B cell (primary cell): ENCODE measurements at regions not wholly inside any gene's neighbourhood (a gene's known extent, or its start where the extent isn't known, plus 50 kb on each side); places are given as distances from the start of the nearest gene placed in this dataset.

Experiments
- ATAC-seq: fragments of 200-7000 bp; cut with Tn5 transposase; one replicate; pipeline ENCODE4 v1.10.0; 2021; ENCODE audit warnings: low read depth, mild to moderate bottlenecking, moderate number of reproducible peaks, moderate library complexity
- CTCF ChIA-PET: fragments of 350-600 bp; sonication (Branson Sonifier 250); formaldehyde crosslinking; loops from one replicate; lab custom pipeline; 2021; ENCODE audit warnings: antibody characterized with exemption, inconsistent platforms; lab: Charles Lee
- POLR2A ChIA-PET: fragments of 350-600 bp; sonication (Branson Sonifier 250); formaldehyde crosslinking; loops from one replicate; lab custom pipeline; 2021; ENCODE audit warnings: antibody characterized with exemption; lab: Charles Lee
- DNase-seq: peaks from one replicate; pipeline ENCODE4 v3.0.0; 2013
- H2AFZ ChIP-seq: 2 replicates; pipeline ENCODE4 v1.6.1; 2012; ENCODE audit warnings: mild to moderate bottlenecking, low read depth, low read length; ENCODE audit not compliant: insufficient read depth, poor library complexity, severe bottlenecking
- H3K27ac ChIP-seq, 2 donors: 1 replicate in 1 of 2; 2 replicates in 1 of 2; pipeline ENCODE4 v1.5.1; 2012 to 2013; ENCODE audit warnings: low read length in 2 of 2, mild to moderate bottlenecking in 2 of 2, moderate library complexity in 1 of 2
- H3K27me3 ChIP-seq, 4 experiments: fragments of 200-600 bp in 1 of 4; sonication (generic) in 1 of 4; replicated peaks in 1 of 4; 1 replicate in 2 of 4; 2 replicates in 2 of 4; pipeline versions ENCODE4 v1.6.1 to v1.7.0; 2013 to 2016; ENCODE audit warnings: low read length in 3 of 4, mild to moderate bottlenecking in 2 of 4, mixed read lengths in 1 of 4, moderate library complexity in 1 of 4; ENCODE audit not compliant: insufficient read depth in 4 of 4, control insufficient read depth in 3 of 4; ENCODE audit errors: control extremely low read depth in 1 of 4
- H3K36me3 ChIP-seq, 2 experiments: replicated peaks in 1 of 2; 1 replicate in 1 of 2; 2 replicates in 1 of 2; pipeline versions ENCODE4 v1.6.1 to v1.7.1; 2013; ENCODE audit warnings: low read length in 1 of 2; ENCODE audit not compliant: insufficient read depth in 2 of 2, control insufficient read depth in 1 of 2; ENCODE audit errors: control extremely low read depth in 1 of 2, extremely low read depth in 1 of 2
- H3K4me1 ChIP-seq, 2 donors: fragments of 200-600 bp in 1 of 2; sonication (generic) in 1 of 2; 1 replicate in 1 of 2; 2 replicates in 1 of 2; pipeline versions ENCODE4 v1.5.1 to v1.6.1; 2013 to 2017; ENCODE audit warnings: low read length in 2 of 2; ENCODE audit not compliant: control insufficient read depth in 2 of 2, insufficient read depth in 2 of 2
- H3K4me2 ChIP-seq: replicated peaks from 2 replicates; pipeline ENCODE3; 2012; ENCODE audit warnings: mild to moderate bottlenecking, low read depth, low read length; ENCODE audit not compliant: poor library complexity, severe bottlenecking
- H3K4me3 ChIP-seq, 5 experiments: fragments of 200-600 bp in 1 of 5; sonication (generic) in 1 of 5; 1 replicate in 3 of 5; 2 replicates in 2 of 5; pipeline versions ENCODE4 v1.5.1 to v1.7.0; 2011 to 2016; ENCODE audit warnings: low read length in 4 of 5, mild to moderate bottlenecking in 4 of 5, low read depth in 2 of 5, control low read depth in 1 of 5, moderate library complexity in 1 of 5; ENCODE audit not compliant: insufficient read depth in 1 of 5; ENCODE audit errors: control extremely low read depth in 1 of 5, extremely low read depth in 1 of 5
- H3K79me2 ChIP-seq: fragments of 200-600 bp; sonication (generic); one replicate; pipeline ENCODE4 v1.6.0; 2016; ENCODE audit warnings: low read length; ENCODE audit not compliant: control insufficient read depth, insufficient read depth
- H3K9ac ChIP-seq: fragments of 200-600 bp; sonication (generic); 2 replicates; pipeline ENCODE4 v1.6.1; 2017; ENCODE audit warnings: mild to moderate bottlenecking, low read length, moderate library complexity
- H3K9me3 ChIP-seq, 3 donors: one replicate each; pipeline versions ENCODE4 v1.6.1 to v1.7.1; 2013; ENCODE audit warnings: low read length in 2 of 3; ENCODE audit not compliant: control insufficient read depth in 2 of 3, insufficient read depth in 1 of 3; ENCODE audit errors: control extremely low read depth in 1 of 3
- H4K20me1 ChIP-seq: 2 replicates; pipeline ENCODE4 v1.6.0; 2012; ENCODE audit warnings: mild to moderate bottlenecking, low read length; ENCODE audit not compliant: insufficient read depth, control insufficient read depth, poor library complexity, severe bottlenecking
- H3K27ac Mint-ChIP-seq: one replicate; pipeline ENCODE4 v1.8.0; 2021; ENCODE audit warnings: mixed read lengths
- H3K27me3 Mint-ChIP-seq: one replicate; pipeline ENCODE4 v1.8.0; 2021; ENCODE audit warnings: mixed read lengths
- H3K4me1 Mint-ChIP-seq: one replicate; pipeline ENCODE4 v1.8.0; 2021; ENCODE audit warnings: mixed read lengths
- H3K4me3 Mint-ChIP-seq: one replicate; pipeline ENCODE4 v1.8.0; 2021; ENCODE audit warnings: mixed read lengths
- H3K9me3 Mint-ChIP-seq: one replicate; pipeline ENCODE4 v1.8.0; 2022; ENCODE audit warnings: mixed read lengths; ENCODE audit not compliant: insufficient read depth
- EZH2 ChIP-seq: IDR thresholded peaks from 2 replicates; pipeline ENCODE4 v1.6.1; 2012; ENCODE audit warnings: borderline replicate concordance, low read depth, mild to moderate bottlenecking, moderate library complexity, low read length; ENCODE audit not compliant: insufficient read depth, poor library complexity, severe bottlenecking
- WGBS: methylation state at CpG from one replicate; pipeline ENCODE4 v1.1.5; 2013; ENCODE audit warnings: missing lambda C conversion rate; ENCODE audit not compliant: insufficient coverage; 5-methylcytosine and 5-hydroxymethylcytosine counted together
- intact Hi-C: fragments of 100-400 bp; cut with micrococcal nuclease; formaldehyde crosslinking; loops from one replicate; pipeline ENCODE4 v1.10.0; 2022
- TF ChIP-seq, protein P1 (sequence below): fragments of 200-600 bp; IDR thresholded peaks from one replicate; pipeline ENCODE4 v1.8.0; 2022; ENCODE audit warnings: antibody characterized with exemption, mild to moderate bottlenecking

GRCh38 chr15:92533298-92533697, 122.3 kb downstream of the FAM174B start:
- Histone ChIP-seq H3K36me3 (no peaks in the 10 kb centered on the region), H3K27ac (no peak overlapping the region), H3K27me3 (peaks cover 0 to 4% (median 0%) of the 10 kb centered on the region in 4 experiments), H3K4me1 (no peaks in the 10 kb centered on the region), H3K4me3 (no peak overlapping the region), H3K4me2 (no peak overlapping the region), H4K20me1 (no peaks in the 10 kb centered on the region), H3K9ac (no peak overlapping the region), H2AFZ (no peak overlapping the region), H3K79me2 (no peaks in the 10 kb centered on the region), H3K9me3 (peaks cover 0 to 6% (median 4%) of the 10 kb centered on the region in 3 donors)
- H3K4me3 Mint-ChIP-seq = no peak overlapping the region
- no peak for DNase-seq
- CTCF ChIA-PET = no interaction called here
- POLR2A ChIA-PET = no interaction called here
- peaks cover 8% of the 10 kb centered on the region for H3K27me3 Mint-ChIP-seq
- intact Hi-C loops = no loop called here
- 80% methylated on average over 1 of the region's 2 CpGs for WGBS
- H3K4me1 Mint-ChIP-seq = no peaks in the 10 kb centered on the region
- no peak for TF ChIP-seq EZH2
- TF ChIP-seq, protein P1, sequence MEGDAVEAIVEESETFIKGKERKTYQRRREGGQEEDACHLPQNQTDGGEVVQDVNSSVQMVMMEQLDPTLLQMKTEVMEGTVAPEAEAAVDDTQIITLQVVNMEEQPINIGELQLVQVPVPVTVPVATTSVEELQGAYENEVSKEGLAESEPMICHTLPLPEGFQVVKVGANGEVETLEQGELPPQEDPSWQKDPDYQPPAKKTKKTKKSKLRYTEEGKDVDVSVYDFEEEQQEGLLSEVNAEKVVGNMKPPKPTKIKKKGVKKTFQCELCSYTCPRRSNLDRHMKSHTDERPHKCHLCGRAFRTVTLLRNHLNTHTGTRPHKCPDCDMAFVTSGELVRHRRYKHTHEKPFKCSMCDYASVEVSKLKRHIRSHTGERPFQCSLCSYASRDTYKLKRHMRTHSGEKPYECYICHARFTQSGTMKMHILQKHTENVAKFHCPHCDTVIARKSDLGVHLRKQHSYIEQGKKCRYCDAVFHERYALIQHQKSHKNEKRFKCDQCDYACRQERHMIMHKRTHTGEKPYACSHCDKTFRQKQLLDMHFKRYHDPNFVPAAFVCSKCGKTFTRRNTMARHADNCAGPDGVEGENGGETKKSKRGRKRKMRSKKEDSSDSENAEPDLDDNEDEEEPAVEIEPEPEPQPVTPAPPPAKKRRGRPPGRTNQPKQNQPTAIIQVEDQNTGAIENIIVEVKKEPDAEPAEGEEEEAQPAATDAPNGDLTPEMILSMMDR = no peak
- H3K9me3 Mint-ChIP-seq = peaks cover 4% of the 10 kb centered on the region
- no peak overlapping the region for H3K27ac Mint-ChIP-seq
- no peak for ATAC-seq

DNA sequence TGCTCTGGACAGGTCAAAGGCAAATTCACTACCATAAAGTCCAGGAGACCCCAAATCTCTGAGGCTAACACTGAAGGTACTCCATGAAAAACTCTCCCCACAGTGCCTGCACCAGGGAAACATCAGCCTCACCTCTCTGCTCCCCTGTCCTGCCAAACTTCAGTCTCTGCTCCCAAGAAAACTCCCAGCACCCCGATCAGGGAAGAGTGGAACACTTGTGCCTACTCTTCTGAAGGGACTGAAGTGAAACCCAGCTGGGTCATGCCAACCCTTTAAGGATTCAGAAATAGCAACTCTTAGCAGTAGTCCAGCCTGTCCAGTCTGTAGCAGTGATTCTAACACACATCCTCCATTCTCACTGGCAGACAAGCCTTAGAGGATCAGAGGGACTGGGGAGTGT, 124.2 kb downstream of the FAM174B start:
- Mint-ChIP-seq H3K27ac (no peak overlapping the region), H3K4me1 (no peaks in the 10 kb centered on the region), H3K27me3 (peaks cover 8% of the 10 kb centered on the region), H3K9me3 (peaks cover 4% of the 10 kb centered on the region), H3K4me3 (no peak overlapping the region)
- Histone ChIP-seq H3K4me2 (no peak overlapping the region), H3K9ac (no peak overlapping the region), H3K27ac (no peak overlapping the region), H3K27me3 (peaks cover 0 to 3% (median 0%) of the 10 kb centered on the region in 4 experiments), H3K4me1 (no peaks in the 10 kb centered on the region), H3K9me3 (peaks cover 0 to 10% (median 4%) of the 10 kb centered on the region in 3 donors), H4K20me1 (no peaks in the 10 kb centered on the region), H2AFZ (no peak overlapping the region), H3K4me3 (no peak overlapping the region), H3K79me2 (no peaks in the 10 kb centered on the region), H3K36me3 (no peaks in the 10 kb centered on the region)
- ATAC-seq = no peak
- ChIA-PET CTCF (no interaction called here), POLR2A (no interaction called here)
- no peak for DNase-seq
- no peak for TF ChIP-seq EZH2
- TF ChIP-seq, protein P1 = no peak
- 0% methylated on average over 1 of the region's 1 CpG for WGBS
- intact Hi-C loops = no loop called here
